Gastroesophageal sphincter (tissue), 3 donors: ENCODE measurements at regions not wholly inside any gene's neighbourhood (a gene's known extent, or its start where the extent isn't known, plus 50 kb on each side); places are given as distances from the start of the nearest gene placed in this dataset.

Experiments used
- CTCF ChIP-seq, 4 experiments: fragments of 200-600 bp in 2 of 4; fragments of 450-650 bp in 2 of 4; sonication (generic) in 1 of 4; IDR thresholded peaks; one replicate each; pipeline ENCODE4 v1.5.1; 2017 to 2019; ENCODE audit warnings: antibody characterized with exemption in 4 of 4, mild to moderate bottlenecking in 2 of 4, moderate library complexity in 2 of 4
- EP300 ChIP-seq: sonication (generic); formaldehyde crosslinking; IDR thresholded peaks from one replicate; pipeline ENCODE4 v1.6.1; 2017; ENCODE audit warnings: antibody characterized with exemption, mild to moderate bottlenecking

- no peak for TF ChIP-seq CTCF (IDR thresholded peaks at IDR 0.05)
- TF ChIP-seq EP300, result no peak
Observed at GRCh38 chr1:79827446-79827845, 820.9 kb upstream of the ADGRL4 start.
